DMS153 treated with DMSO at 0.1 percent for 48 hours (cell line): ENCODE measurements at regions not wholly inside any gene's neighbourhood (a gene's known extent, or its start where the extent isn't known, plus 50 kb on each side); places are given as distances from the start of the nearest gene placed in this dataset.
A peak's percentile ranks its signal among the peaks of the same experiment; 100 is the strongest.

Source experiments
- DNase-seq: peaks from one replicate; lab custom pipeline; 2025; ENCODE audit not compliant: unreplicated experiment; lab: John Stamatoyannopoulos, UW

DNA sequence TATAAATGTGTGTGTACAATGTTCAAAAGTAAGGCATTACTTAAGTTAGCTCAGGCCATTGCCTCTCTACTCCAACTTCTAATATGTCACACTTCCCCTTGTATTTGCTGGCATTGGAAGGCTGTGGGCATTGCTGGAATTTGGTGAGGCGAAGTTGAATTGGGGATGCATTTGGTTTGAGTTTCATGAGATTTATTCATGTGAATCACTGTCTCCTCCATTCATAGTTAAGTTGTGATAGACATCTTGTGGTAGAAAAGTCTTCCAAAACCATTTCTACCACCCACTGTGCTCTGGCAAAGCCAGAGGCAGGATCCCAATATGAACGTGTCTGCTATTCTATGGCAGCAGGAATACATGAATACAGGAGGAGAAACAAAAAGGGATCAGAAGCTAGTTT, 397.8 kb upstream of the USP24 start:
- no peak for DNase-seq

DNA sequence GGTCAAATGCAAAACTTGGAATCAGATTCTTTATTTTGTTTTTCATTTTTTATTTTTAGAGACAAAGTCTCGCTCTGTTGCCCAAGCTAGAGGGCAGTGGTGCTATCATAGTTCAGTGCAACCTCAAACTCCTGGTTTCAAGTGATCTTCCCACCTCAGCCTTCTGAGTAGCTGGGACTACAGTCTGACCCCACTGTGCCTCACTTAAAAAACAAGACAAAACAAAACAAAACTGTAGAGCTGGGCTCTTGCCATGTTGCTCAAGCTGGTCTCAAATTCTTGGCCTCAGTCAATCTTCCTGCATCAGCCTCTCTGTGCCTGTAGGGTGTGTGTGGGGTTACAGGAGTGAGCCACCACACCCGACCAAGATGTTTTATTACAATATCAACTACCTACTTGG, 396.0 kb upstream of the USP24 start:
- no peak for DNase-seq

- DNase-seq, result no peak
These were observed 395.0 kb upstream of the USP24 start for GRCh38 chr1:55610203-55610602.

DNA sequence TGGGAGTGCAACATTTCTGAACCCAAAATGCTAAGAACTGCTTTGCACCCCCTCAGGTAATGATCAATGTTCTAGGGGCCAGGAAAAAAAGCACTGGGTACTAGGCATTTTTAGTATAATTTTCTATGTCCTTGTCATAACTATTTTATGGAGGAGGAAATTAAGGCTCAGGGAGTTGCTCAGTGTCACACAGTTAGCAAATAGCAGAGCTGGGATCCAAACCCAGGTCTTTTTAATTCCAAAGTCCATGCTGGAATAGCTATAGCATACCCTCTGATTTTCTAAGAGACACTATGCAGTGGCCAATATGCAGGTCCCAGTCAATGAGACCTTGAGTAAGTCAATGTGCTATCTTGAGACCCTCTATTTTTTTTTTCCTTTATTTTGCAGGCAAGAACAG, 394.5 kb upstream of the USP24 start:
- DNase-seq, result no peak

DNA sequence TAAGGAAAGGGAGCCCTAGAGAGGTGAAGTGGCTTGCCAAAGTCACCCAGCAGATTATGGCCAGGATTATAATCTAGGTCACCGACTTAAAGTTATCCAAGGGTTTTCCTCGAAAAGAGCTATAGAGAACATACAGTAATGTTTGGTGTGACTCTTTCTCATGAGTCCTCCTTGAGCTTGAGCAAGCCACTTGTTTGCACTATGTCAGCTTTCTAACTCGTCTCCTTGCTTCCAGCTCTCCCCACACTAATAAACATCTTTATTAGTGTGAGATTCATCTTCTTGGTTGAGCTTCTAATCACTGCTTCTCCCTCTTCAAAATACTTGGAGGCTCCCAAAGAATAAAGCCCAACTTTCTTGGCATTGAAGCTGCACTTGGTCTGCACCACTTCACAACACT, 390.0 kb upstream of the USP24 start:
- no peak for DNase-seq

DNA sequence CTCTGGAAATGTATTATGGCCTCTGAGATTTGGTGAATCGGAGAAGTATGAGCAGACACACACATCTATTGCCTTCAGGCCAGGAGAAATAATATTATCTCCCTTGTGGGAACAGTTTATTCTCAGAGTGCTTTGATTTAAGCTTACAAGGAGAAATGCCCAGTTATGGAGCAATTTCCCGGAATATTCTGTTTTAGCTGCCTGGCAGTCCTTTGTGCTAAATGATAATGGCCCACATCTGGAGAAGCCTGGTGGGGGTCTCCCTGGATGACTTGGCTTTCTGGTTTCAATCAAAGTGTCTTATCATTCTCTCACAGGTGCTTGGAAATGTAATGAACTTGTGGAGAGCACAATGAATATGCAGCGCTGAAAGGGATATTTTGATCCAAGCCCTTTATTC, 389.6 kb upstream of the USP24 start:
- no peak for DNase-seq

DNA sequence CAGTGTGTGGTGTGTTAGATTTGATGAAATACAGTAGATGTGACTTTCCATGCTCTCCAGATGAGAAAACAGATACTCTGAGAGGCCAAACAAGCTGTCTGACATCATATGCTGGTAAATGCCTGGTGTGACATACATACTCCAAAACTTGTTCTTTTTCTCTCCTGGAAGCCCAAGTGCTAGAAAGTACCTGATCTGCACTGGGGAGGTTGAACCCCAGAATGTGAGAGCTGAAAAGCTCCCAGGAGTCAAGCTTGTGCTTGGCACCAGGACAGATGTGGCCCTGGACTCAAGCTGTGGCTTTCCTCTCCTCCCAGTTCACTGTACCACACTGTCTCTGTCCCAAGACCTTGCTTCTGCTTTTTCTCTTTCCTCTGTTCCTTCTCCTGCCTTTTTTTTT, 389.0 kb upstream of the USP24 start:
- no peak for DNase-seq

GRCh38 chr1:55600242-55600641, 385.1 kb upstream of the USP24 start:
- DNase-seq, result no peak

DNA sequence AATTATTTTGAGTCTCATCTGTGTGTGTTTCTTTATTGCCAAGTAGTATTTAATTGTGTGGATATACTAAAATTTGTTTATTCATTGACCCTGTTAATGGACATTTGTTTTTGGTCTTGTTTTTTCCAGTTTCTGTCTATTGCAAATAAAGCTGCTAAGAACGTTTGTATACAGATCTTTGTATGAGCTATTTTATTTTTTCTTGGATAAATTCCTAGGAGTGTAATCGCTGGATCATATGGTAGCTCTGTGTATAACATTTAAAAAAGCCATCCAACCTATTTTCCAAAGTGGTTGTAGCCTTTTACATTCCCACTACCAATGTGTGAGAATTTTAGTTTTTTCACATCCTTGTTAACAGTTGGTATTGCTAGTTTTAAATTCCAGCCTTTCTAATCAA, 382.7 kb upstream of the USP24 start:
- no peak for DNase-seq

- no peak for DNase-seq
These were observed 379.5 kb upstream of the USP24 start for GRCh38 chr1:55594701-55595100.

- no peak for DNase-seq
These were observed 378.1 kb upstream of the USP24 start for GRCh38 chr1:55593298-55593697.

DNA sequence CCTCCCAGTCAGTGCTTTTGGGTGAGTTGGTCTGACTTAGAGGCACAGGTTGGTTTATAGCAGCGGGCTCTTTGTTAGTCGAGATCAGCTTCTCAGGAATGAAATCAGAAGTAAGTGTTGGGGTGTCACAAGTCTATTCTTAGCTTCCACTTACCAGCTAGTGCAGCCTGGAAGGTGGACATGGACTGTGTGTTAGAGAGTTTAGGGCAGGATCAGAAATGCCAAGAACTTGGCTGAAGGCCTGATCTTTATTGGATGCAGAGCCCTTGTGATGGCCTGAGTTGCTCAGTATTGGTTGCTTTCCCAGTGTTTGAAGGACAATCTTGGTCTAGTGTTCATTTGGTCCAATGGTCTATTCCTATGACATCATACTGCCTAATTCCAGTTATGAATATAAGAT, 377.0 kb upstream of the USP24 start:
- no peak for DNase-seq

- DNase-seq, result no peak
These were observed 374.6 kb upstream of the USP24 start for GRCh38 chr1:55589671-55590297.

- DNase-seq, result no peak
These were observed 373.1 kb upstream of the USP24 start for GRCh38 chr1:55588309-55588708.

- no peak for DNase-seq
These were observed 371.6 kb upstream of the USP24 start for GRCh38 chr1:55586771-55587170.

DNA sequence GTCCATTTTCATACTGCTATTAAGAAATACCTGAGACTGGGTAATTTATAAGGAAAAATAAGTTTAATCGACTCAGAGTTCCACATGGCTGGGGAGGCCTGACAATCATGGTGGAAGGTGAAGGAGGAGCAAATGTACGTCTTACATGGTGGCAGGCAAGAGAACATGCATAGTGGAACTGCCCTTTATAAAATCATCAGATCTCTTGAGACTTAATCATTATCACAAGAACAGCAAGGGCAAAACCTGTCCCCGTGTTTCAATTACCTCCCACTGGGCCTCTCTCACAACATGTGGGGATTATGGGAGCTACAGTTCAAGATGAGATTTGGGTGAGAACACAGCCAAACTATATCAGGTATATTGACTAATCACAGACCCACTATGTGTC, 370.2 kb upstream of the USP24 start:
- no peak for DNase-seq

DNA sequence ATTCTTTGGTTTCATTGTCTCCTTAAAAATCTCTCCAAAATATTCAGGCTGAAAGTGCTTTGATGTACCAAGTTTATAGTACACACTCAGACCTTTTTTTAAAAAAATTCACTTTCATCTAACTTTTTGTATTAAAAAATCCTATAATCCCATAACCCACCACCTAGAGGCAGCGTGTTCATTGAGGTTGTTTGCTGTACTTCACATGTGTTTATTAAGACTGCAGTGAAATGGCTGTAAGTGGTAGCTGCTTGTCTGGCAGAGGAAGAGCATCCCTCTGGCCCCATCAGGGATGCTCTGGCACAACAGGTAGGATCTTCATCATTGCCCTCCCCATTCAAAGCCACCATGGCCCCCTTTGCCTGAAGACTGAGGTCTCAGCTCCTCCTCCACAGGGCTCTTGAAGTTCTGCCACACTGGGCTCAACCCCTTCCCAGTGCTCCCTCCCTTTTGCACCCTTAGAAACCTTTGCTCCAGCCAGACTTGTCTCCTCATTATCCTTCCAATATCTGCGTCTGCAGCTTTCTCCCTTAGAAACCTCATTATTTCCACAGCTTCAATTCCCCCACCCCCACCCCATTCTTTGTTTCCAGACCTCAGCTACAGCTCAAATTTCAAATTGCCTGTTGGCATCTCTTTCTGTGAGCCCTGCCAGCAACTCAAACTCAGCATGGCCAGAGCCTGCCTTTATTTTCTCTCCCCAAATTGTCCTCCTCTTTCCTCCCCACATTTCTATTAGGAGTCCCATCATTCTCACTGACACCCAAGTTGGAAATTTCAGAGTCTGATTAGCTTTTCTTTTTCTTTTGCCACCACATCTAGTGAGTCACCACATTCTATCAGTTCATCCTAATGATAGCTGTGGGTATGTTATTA, 369.6 kb upstream of the USP24 start:
- peak; percentile 33 for DNase-seq

- DNase-seq, result no peak
These were observed 366.9 kb upstream of the USP24 start for GRCh38 chr1:55582084-55582483.

- no peak for DNase-seq
These were observed 365.7 kb upstream of the USP24 start for GRCh38 chr1:55580845-55581332.

- no peak for DNase-seq
These were observed 364.3 kb upstream of the USP24 start for GRCh38 chr1:55579332-55580001.

DNA sequence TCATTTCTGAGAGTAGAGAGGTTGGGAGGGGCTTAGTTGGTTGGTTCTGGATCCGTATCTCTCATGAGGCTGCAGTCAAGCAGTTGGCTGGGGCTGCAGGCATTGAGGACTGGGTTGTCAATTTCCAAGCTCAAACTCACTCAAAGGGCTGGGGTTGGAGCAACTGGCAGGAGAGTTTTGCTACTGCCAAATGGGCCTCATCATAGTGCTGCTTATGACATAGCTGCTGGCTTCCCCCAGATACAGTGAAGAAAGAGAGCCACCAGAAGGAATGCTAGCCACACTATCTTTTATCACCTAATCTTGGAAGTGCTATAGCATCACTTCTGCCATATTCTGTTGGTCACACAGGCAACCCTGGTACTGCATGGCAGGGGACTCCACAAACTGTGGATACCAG, 363.5 kb upstream of the USP24 start:
- no peak for DNase-seq
